Body of pancreas (tissue), 4 donors: ENCODE measurements at regions not wholly inside any gene's neighbourhood (a gene's known extent, or its start where the extent isn't known, plus 50 kb on each side); places are given as distances from the start of the nearest gene placed in this dataset.

ENCODE experiments used
- ATAC-seq: fragments of 150-250 bp; one replicate; pipeline ENCODE4 v1.9.1; 2016
- DNase-seq, 4 donors: peaks; one replicate each; pipeline ENCODE4 v3.0.0-alpha.2; 2019
- H3K27ac ChIP-seq, 4 donors: fragments of 200-600 bp; sonication (generic); 1 replicate in 3 of 4; 2 replicates in 1 of 4; pipeline versions ENCODE4 v1.5.1 to v1.6.1; 2016 to 2019; ENCODE audit warnings: mild to moderate bottlenecking in 1 of 4, mixed read lengths in 1 of 4, moderate library complexity in 1 of 4
- H3K27me3 ChIP-seq, 2 donors: fragments of 200-600 bp; sonication (generic); one replicate each; pipeline ENCODE4 v1.6.0; 2016; ENCODE audit warnings: mild to moderate bottlenecking in 1 of 2
- H3K36me3 ChIP-seq, 2 donors: fragments of 200-600 bp; sonication (generic); replicated peaks in 1 of 2; 2 replicates each; pipeline ENCODE4 v1.5.1; 2016; ENCODE audit warnings: low read depth in 2 of 2; ENCODE audit not compliant: insufficient read depth in 1 of 2
- H3K4me1 ChIP-seq: fragments of 200-600 bp; sonication (generic); one replicate; pipeline ENCODE4 v1.6.0; 2016
- H3K4me3 ChIP-seq, 2 donors: fragments of 200-600 bp; sonication (generic); 1 replicate in 1 of 2; 2 replicates in 1 of 2; pipeline ENCODE4 v1.5.1; 2016 to 2019
- H3K9me3 ChIP-seq, 3 donors: fragments of 200-600 bp; sonication (generic); 1 replicate in 2 of 3; 2 replicates in 1 of 3; pipeline ENCODE4 v1.5.1; 2016
- CTCF ChIP-seq, 7 experiments: fragments of 450-650 bp in 4 of 7; fragments of 200-600 bp in 3 of 7; sonication (generic) in 3 of 7; IDR thresholded peaks; one replicate each; pipeline ENCODE4 v1.5.1; 2016 to 2019; ENCODE audit warnings: antibody characterized with exemption in 7 of 7
- POLR2A ChIP-seq, 3 donors: fragments of 450-650 bp; IDR thresholded peaks; one replicate each; pipeline ENCODE4 v1.6.1; 2016; ENCODE audit warnings: antibody characterized with exemption in 3 of 3, mild to moderate bottlenecking in 2 of 3
- WGBS, 2 donors: methylation state at CpG; one replicate each; pipeline ENCODE4 v1.1.5; 2017; 5-methylcytosine and 5-hydroxymethylcytosine counted together
- intact Hi-C: fragments of 100-400 bp; cut with DNase I; formaldehyde crosslinking; loops from one replicate; pipeline ENCODE4 v1.15.1; 2023

DNA sequence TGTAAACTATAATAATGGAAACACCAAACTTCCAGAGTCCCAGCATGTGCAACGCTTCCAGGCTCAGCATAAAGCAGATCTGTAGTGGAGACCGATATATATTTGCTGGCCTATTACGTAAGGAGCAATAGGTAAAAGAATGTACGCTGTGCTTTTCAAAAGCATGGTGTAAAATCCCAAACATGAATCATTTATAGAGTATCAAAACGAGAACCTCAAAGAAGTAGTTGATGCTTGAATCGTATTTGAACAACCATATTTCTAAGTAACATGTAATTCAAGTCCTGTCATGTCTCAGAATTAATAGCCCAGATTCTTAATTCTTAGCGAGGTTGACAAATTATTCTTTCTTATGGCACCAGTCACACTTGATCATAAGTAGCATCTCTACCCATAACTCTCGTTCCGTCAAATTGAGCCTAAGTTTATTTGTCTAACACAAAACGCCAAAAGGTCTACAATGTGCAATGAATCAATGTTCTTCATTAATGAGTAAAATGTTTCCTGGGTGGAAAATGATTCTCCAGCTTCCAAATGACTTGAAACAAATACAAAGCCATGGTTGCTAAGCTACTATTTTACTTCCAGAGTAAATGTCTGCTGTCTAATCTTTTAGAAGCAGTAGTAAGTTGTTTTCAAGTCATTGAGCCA, 811.5 kb upstream of the FRG1 start:
- no peak for DNase-seq
- Histone ChIP-seq H3K9me3 (no peaks in the 10 kb centered on the region), H3K27me3 (no peaks in the 10 kb centered on the region), H3K36me3 (no peaks in the 10 kb centered on the region), H3K27ac (no peak overlapping the region), H3K4me3 (no peak overlapping the region), H3K4me1 (no peaks in the 10 kb centered on the region)
- TF ChIP-seq POLR2A (IDR thresholded peaks at IDR 0.05) (no peak), CTCF (IDR thresholded peaks at IDR 0.05) (no peak)
- intact Hi-C loops: no loop called here
- no peak for ATAC-seq
- 43 to 44% methylated on average over 10 of the region's 10 CpGs for WGBS, 2 donors

DNA sequence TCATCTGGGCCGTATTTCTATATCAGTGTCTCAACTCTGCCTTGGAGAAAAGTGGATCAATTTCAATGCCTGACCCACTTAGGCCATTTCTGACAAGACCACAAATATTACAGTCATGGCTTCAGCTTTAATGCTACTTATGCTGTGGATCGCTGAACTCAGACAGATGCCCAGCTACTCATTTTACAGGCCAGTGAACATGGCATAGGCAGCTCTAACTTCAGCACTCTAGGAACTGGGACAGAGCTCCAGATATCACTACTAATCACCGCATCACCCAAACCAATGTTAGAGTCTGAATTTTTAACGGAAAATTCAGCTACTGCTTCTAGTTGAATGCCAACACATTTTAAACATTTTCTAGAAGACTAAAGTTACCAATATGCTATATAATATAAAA, 809.6 kb upstream of the FRG1 start:
- no peak overlapping the region for H3K27ac ChIP-seq
- H3K27me3 ChIP-seq: no peaks in the 10 kb centered on the region
- H3K9me3 ChIP-seq: no peaks in the 10 kb centered on the region
- H3K4me3 ChIP-seq: no peak overlapping the region
- H3K4me1 ChIP-seq: no peaks in the 10 kb centered on the region
- intact Hi-C loops: no loop called here
- TF ChIP-seq POLR2A (IDR thresholded peaks at IDR 0.05) (no peak), CTCF (IDR thresholded peaks at IDR 0.05) (no peak)
- no peak for DNase-seq
- WGBS, 2 donors: 75 to 78% methylated on average over 4 of the region's 4 CpGs
- H3K36me3 ChIP-seq: no peaks in the 10 kb centered on the region
- ATAC-seq: no peak

DNA sequence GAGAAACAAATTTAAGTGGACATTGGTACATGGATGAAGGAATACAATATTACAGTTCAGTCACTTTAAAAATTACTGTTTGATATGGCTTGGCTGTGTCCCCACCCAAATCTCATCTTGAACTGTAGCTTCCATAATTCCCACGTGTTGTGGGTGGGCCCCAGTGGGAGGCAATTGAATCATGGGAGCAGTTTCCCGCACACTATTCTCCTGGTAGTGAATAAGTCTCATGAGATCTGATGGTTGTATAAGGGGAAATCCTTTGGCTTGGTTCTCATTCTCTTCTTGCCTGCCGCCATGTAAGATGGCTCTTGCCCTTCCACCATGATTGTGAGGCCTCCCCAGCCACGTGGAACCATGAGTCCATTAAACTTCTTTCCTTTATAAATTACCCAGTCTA, 804.2 kb upstream of the FRG1 start:
- no peak for DNase-seq
- no peak for ATAC-seq
- TF ChIP-seq CTCF (IDR thresholded peaks at IDR 0.05) (no peak), POLR2A (IDR thresholded peaks at IDR 0.05) (no peak)
- H3K9me3 ChIP-seq: no peaks in the 10 kb centered on the region
- H3K4me3 ChIP-seq: no peak overlapping the region
- no peaks in the 10 kb centered on the region for H3K27me3 ChIP-seq
- 53 to 58% methylated on average over 4 of the region's 4 CpGs for WGBS, 2 donors
- no peaks in the 10 kb centered on the region for H3K36me3 ChIP-seq
- intact Hi-C loops: no loop called here
- no peaks in the 10 kb centered on the region for H3K4me1 ChIP-seq
- no peak overlapping the region for H3K27ac ChIP-seq

DNA sequence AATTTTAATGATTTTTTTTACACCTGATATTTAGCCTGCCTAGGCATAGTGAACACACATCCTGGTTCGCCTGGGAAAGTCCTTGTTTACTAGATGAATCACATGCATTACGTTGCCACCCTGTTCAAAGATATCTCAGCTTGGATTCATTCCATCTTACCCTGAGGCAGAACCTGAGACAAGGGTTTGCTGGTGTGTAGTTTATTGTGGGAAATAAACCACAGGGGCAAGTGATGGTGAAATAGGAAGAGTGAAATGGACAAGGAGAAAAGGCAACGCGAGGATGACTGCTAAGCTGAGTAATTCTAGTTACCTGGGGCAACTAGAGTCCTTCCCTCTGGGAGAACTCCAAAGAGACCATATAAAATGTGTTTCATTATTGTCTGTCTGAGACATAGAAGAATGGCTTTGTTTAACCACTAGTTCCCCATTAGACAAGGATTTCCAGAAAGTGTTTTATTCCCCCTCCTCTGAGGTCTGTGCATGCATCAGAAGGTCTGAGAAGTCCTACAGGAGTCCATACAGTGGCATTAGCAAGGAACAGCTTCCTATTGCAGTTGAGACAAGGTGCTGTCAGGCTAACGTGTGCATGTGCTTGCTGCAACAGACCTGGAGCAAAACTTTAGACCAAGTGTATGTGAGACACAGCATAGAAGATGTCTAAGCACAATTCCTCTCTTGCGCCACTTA, 797.3 kb upstream of the FRG1 start:
- Histone ChIP-seq H3K9me3 (no peaks in the 10 kb centered on the region), H3K4me1 (no peaks in the 10 kb centered on the region), H3K27ac (no peak overlapping the region), H3K27me3 (no peaks in the 10 kb centered on the region), H3K36me3 (no peaks in the 10 kb centered on the region), H3K4me3 (no peak overlapping the region)
- 49 to 54% methylated on average over 6 of the region's 6 CpGs for WGBS, 2 donors
- TF ChIP-seq CTCF (IDR thresholded peaks at IDR 0.05) (no peak), POLR2A (IDR thresholded peaks at IDR 0.05) (no peak)
- no peak for ATAC-seq
- DNase-seq: no peak
- intact Hi-C loops: no loop called here
